GM10266 (cell line): ENCODE measurements at regions not wholly inside any gene's neighbourhood (a gene's known extent, or its start where the extent isn't known, plus 50 kb on each side); places are given as distances from the start of the nearest gene placed in this dataset.

Experiments
- DNase-seq: peaks from one replicate; pipeline ENCODE4 v3.0.0; 2012; ENCODE audit errors: extremely low spot score
- TF ChIP-seq, protein P1 (sequence below): IDR thresholded peaks from 2 replicates; pipeline ENCODE4 v1.5.1; 2012; ENCODE audit warnings: mild to moderate bottlenecking, low read depth; ENCODE audit not compliant: control insufficient read depth, insufficient read depth; ENCODE audit errors: missing control alignments

DNA sequence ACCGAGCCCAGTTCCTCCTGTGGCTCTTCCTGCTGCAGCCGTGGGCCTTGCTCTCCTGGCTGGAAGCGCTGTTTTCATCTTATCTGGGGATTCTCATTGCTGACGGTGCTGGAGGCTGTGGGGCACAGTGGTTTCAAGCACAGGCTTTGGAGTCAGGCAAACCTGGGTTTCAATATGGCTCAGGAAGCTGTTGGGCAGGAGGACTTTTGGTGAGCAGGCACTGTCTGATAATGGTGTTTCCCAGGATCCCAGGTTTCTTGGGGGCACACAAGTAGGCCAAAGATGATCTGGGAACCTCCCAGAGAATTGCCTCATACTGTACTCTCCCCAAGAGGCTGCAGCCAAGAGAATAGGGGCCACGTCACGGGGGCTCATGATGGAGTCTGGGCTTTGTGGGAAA lies 105.6 kb upstream of the TRABD2B start:
- no peak for DNase-seq
- TF ChIP-seq, protein P1, sequence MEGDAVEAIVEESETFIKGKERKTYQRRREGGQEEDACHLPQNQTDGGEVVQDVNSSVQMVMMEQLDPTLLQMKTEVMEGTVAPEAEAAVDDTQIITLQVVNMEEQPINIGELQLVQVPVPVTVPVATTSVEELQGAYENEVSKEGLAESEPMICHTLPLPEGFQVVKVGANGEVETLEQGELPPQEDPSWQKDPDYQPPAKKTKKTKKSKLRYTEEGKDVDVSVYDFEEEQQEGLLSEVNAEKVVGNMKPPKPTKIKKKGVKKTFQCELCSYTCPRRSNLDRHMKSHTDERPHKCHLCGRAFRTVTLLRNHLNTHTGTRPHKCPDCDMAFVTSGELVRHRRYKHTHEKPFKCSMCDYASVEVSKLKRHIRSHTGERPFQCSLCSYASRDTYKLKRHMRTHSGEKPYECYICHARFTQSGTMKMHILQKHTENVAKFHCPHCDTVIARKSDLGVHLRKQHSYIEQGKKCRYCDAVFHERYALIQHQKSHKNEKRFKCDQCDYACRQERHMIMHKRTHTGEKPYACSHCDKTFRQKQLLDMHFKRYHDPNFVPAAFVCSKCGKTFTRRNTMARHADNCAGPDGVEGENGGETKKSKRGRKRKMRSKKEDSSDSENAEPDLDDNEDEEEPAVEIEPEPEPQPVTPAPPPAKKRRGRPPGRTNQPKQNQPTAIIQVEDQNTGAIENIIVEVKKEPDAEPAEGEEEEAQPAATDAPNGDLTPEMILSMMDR = no peak

DNA sequence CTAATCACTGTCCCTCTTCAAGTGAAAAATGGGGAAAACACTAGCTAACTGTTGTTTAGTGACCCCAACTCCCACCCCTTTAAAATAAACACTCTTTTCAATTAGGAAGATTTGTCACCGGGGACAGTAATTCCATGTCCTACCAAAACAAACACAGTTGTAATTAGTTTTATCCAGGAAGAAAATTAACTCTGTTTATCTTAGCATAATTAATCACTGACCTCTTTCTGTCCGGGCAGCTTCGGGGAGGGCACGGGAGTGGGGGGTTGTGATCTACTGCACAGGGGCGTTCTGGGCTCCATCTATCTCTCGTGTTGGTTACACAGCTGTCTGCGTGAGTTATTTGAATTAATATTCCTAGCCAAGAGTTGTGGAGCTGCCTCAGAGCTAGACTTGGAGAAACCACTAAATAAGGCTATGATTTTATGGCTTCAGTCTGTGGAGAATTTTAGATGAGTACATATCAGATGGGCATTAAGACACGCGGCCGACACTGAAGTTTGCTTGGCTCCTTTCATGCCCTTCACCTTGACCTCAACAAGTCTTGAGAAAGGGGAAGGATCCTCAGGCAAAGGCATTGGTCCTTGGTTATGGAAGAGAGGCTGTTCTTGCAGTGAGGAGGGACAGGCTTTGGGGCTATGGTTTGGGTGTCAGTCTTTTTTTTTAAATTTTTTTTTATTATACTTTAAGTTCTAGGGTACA lies 102.0 kb upstream of the TRABD2B start:
- no peak for DNase-seq
- TF ChIP-seq, protein P1 = no peak

DNA sequence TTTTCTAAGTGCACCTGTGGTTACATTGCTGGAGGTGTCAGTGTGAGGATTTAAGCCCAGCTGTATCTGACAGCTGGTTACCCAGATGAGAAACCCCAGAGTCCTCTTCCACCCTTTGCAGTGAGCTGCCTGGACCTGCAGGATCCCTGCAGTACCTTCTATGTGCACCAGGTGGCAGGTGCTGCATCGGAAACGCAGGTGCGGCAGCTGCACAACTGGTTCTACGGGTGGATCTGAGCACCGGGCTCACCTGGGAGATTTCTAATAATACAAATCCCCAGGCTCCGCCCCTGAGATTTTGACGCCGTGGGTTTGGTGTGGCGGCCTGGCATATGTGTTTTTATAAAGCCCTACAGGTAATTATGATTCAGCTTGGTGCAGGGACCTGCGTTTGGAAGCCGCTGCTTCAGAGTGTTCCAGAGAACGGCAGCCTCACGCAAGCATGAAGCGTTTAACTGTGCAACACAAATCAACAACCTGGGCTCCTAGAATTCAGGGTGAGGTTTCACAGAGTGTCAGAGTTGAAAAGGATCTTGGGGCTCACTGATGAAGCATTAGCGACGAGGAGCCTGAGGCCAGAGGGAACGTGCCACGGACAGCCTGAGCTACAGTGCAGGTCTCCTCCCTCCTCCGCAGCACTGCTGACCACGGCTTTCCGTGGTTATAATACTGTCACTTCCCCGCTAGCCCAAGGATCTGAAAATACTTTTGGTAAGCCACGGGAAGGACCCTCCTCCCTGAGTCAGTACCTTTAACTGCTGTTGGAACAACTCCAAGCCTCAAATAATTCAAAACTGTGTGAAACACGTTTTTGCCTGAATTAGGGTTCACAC lies 96.7 kb upstream of the TRABD2B start:
- TF ChIP-seq, protein P1 = peak; percentile 89
- DNase-seq = peak; percentile 77

DNA sequence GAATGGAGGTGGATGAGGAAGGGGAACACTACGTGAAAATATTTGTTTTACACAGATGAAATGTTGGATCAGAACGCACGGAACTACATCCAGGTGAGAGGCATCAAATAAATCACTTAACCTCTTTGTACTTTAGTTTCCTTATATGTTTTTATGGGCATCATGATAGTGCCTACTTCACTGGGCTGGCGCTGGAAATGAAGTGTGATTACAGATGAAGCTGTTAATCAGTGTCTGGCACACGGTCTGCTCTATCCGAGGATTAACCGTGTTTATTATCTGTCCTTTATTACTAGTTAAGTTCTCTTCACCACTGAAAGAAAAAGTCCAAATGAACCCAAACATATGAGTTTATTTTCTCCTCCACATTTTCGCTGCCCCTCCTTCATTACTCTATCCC lies 96.0 kb upstream of the TRABD2B start:
- no peak for DNase-seq
- TF ChIP-seq, protein P1 = no peak

DNA sequence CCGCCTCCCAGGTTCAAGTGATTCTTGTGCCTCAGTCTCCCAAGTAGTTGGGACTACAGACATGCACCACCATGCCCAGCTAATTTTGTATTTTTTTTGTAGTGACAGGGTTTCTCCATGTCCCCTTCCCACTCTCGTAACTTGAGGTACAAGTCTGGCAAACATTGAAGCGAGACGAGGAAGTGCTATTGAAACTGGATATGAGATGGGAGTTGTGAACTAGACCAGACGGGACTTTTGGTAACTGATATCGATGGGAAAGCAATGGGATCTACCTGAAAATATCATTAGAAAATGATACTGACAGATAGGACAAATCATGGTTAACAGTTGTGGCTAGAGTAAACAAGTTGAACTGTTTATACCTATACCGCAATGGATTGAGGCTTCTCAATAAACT lies 95.2 kb upstream of the TRABD2B start:
- DNase-seq = no peak
- TF ChIP-seq, protein P1 = no peak

DNA sequence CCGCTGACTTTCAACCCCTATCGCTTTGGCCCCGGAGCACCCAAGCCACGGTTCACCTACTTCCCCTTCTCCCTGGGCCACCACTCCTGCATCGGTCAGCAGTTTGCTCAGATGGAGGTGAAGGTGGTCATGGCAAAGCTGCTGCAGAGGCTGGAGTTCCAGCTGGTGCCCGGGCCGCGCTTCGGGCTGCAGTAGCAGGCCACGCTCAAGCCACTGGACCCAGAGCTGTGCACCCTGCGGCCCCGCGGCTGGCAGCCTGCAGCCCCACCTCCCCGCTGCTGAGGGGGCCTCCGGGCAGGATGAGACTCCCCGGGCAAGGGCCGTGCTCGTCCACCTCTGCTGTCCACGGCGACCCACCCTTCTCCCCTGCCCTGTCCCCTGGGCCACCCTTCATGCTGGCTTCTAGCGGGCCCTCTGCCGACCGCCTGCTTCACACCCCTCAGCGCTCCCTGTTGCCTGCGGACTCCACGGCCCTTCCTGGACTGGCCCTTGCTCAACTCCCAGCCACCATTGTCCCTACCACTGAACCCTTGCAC lies 92.2 kb upstream of the TRABD2B start:
- TF ChIP-seq, protein P1 = no peak
- no peak for DNase-seq

DNA sequence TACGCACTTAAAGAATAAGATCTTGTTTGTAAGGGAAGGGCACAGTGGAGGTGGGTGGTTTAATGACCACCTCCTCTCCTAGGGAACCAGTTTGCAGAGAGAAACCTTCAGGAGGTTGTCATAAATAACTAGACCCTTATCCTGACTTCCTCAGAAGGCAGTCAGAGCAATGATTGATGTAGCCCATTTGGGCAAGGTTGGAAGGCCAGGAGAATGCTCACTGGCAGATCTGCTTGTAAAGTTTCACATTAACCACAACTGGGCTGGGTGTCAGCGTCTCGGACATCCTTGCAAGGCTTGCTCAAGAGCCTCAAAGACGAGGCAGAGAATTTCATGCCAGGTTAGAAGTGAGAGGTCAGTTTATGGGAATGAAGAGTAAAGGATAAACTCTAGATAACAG lies 87.6 kb upstream of the TRABD2B start:
- no peak for DNase-seq
- TF ChIP-seq, protein P1 = no peak
